ENCODE measurements at regions not wholly inside any gene's neighbourhood (a gene's known extent, or its start where the extent isn't known, plus 50 kb on each side); places are given as distances from the start of the nearest gene placed in this dataset.

- TF ChIP-seq CTCF (IDR thresholded peaks at IDR 0.05): no peak
- TF ChIP-seq ZFX (IDR thresholded peaks at IDR 0.05; ENCODE audit: borderline replicate concordance): no peak
Measured at GRCh38 chr18:1124495-1124894, 219.8 kb downstream of the ADCYAP1 start.

Data from 22Rv1 (cell line).